H1 (cell line): ENCODE measurements at regions not wholly inside any gene's neighbourhood (a gene's known extent, or its start where the extent isn't known, plus 50 kb on each side); places are given as distances from the start of the nearest gene placed in this dataset.

Experiments
- CTCF ChIA-PET: fragments of 300-600 bp; sonication (Branson Sonifier 250); formaldehyde crosslinking; loops from one replicate; lab custom pipeline; 2021; ENCODE audit not compliant: partially characterized antibody; lab: Charles Lee
- POLR2A ChIA-PET: fragments of 300-600 bp; sonication (Branson Sonifier 250); formaldehyde crosslinking; loops from one replicate; lab custom pipeline; 2021; ENCODE audit warnings: inconsistent platforms; ENCODE audit not compliant: partially characterized antibody; lab: Charles Lee
- DNase-seq, 2 experiments: peaks; one replicate each; pipeline versions ENCODE4 v3.0.0 to v3.0.0-alpha.2; 2010 to 2022; ENCODE audit warnings: low spot score in 2 of 2, low read depth in 1 of 2, mixed read lengths in 1 of 2
- FAIRE-seq: peaks from 2 replicates; lab custom pipeline; 2011; peaks lifted over from hg19 to GRCh38; lab: Jason Lieb, UNC
- H2AFZ ChIP-seq: 2 replicates; pipeline ENCODE4 v1.8.1; 2012; ENCODE audit warnings: low read length, inconsistent platforms
- H2AK5ac ChIP-seq: 2 replicates; pipeline ENCODE4 v1.6.1; 2013; ENCODE audit warnings: low read depth, low read length
- H2BK120ac ChIP-seq: replicated peaks from 2 replicates; pipeline ENCODE3; 2013; ENCODE audit warnings: low read depth, low read length, inconsistent platforms
- H2BK12ac ChIP-seq: 2 replicates; pipeline ENCODE4 v1.6.1; 2013; ENCODE audit warnings: low read depth, low read length
- H2BK15ac ChIP-seq: 2 replicates; pipeline ENCODE4 v1.6.1; 2013; ENCODE audit warnings: low read length
- H2BK20ac ChIP-seq: 2 replicates; pipeline ENCODE4 v1.6.1; 2013; ENCODE audit warnings: low read length
- H2BK5ac ChIP-seq: 2 replicates; pipeline ENCODE4 v1.6.1; 2013; ENCODE audit warnings: low read depth, low read length
- H3K14ac ChIP-seq: 2 replicates; pipeline ENCODE4 v1.6.1; 2013; ENCODE audit warnings: inconsistent platforms; ENCODE audit not compliant: insufficient read length
- H3K18ac ChIP-seq: 2 replicates; pipeline ENCODE4 v1.6.1; 2013; ENCODE audit warnings: low read length; ENCODE audit errors: extremely low read depth
- H3K23ac ChIP-seq: 2 replicates; pipeline ENCODE4 v1.6.1; 2013; ENCODE audit warnings: inconsistent platforms; ENCODE audit not compliant: insufficient read length
- H3K23me2 ChIP-seq: 2 replicates; pipeline ENCODE4 v1.6.1; 2013; ENCODE audit warnings: low read depth, low read length
- H3K27ac ChIP-seq: 2 replicates; pipeline ENCODE4 v1.6.1; 2011; ENCODE audit warnings: low read depth, low read length, inconsistent platforms
- H3K27me3 ChIP-seq, 4 experiments: replicated peaks in 1 of 4; 1 replicate in 1 of 4; 2 replicates in 3 of 4; pipeline versions ENCODE4 v1.6.1 to v1.8.1; 2011 to 2013; ENCODE audit warnings: low read length in 3 of 4, mild to moderate bottlenecking in 3 of 4, inconsistent platforms in 2 of 4, mixed read lengths in 2 of 4, moderate library complexity in 1 of 4; ENCODE audit not compliant: control insufficient read depth in 3 of 4, insufficient read depth in 3 of 4; ENCODE audit errors: extremely low read depth in 1 of 4
- H3K36me3 ChIP-seq, 4 experiments: 2 replicates each; pipeline versions ENCODE4 v1.6.1 to v1.8.1; 2011 to 2013; ENCODE audit warnings: mild to moderate bottlenecking in 4 of 4, low read length in 3 of 4, moderate library complexity in 2 of 4, control low read depth in 1 of 4, inconsistent platforms in 1 of 4; ENCODE audit not compliant: insufficient read depth in 4 of 4, control insufficient read depth in 2 of 4
- H3K4ac ChIP-seq: replicated peaks from 2 replicates; pipeline ENCODE3; 2013; ENCODE audit warnings: low read length, low read depth, mixed read lengths, inconsistent platforms; ENCODE audit not compliant: insufficient read length
- H3K4me1 ChIP-seq, 4 experiments: replicated peaks in 1 of 4; 1 replicate in 1 of 4; 2 replicates in 3 of 4; pipeline versions ENCODE4 v1.6.1 to v1.8.1; 2011 to 2013; ENCODE audit warnings: low read length in 3 of 4, inconsistent platforms in 2 of 4, mixed read lengths in 1 of 4; ENCODE audit not compliant: insufficient read depth in 4 of 4, control insufficient read depth in 3 of 4
- H3K4me2 ChIP-seq, 2 experiments: 2 replicates each; pipeline versions ENCODE4 v1.6.1 to v1.8.1; 2011 to 2013; ENCODE audit warnings: low read depth in 2 of 2, low read length in 2 of 2, control low read depth in 1 of 2, inconsistent platforms in 1 of 2, mild to moderate bottlenecking in 1 of 2; ENCODE audit not compliant: insufficient read depth in 1 of 2
- H3K4me3 ChIP-seq, 4 experiments: fragments of 200-600, 300-600 bp in 1 of 4; sonication (generic), shearing (Covaris generic), sonication (Bioruptor Twin) in 1 of 4; 2 replicates each; pipeline versions ENCODE4 v1.5.1 to v1.8.1; 2011 to 2016; ENCODE audit warnings: low read length in 4 of 4, low read depth in 3 of 4, control low read depth in 2 of 4, inconsistent platforms in 2 of 4, mild to moderate bottlenecking in 2 of 4, mixed read lengths in 1 of 4, moderate library complexity in 1 of 4; ENCODE audit not compliant: insufficient read depth in 2 of 4; ENCODE audit errors: extremely low read depth in 1 of 4
- H3K56ac ChIP-seq: replicated peaks from 2 replicates; pipeline ENCODE3; 2013; ENCODE audit warnings: low read depth, mild to moderate bottlenecking, mixed read lengths, low read length, inconsistent platforms; ENCODE audit not compliant: insufficient read length
- H3K79me1 ChIP-seq: 2 replicates; pipeline ENCODE4 v1.6.1; 2013; ENCODE audit warnings: low read depth, low read length, control low read depth
- H3K79me2 ChIP-seq, 2 experiments: 2 replicates each; pipeline versions ENCODE4 v1.6.1 to v1.8.1; 2012 to 2013; ENCODE audit warnings: low read length in 2 of 2, mild to moderate bottlenecking in 2 of 2, inconsistent platforms in 1 of 2; ENCODE audit not compliant: insufficient read depth in 2 of 2, control insufficient read depth in 1 of 2
- H3K9ac ChIP-seq, 4 experiments: replicated peaks in 1 of 4; 1 replicate in 1 of 4; 2 replicates in 3 of 4; pipeline versions ENCODE4 v1.6.1 to v1.8.1; 2011 to 2013; ENCODE audit warnings: low read depth in 3 of 4, low read length in 3 of 4, control low read depth in 2 of 4, mild to moderate bottlenecking in 2 of 4, moderate library complexity in 2 of 4, inconsistent platforms in 1 of 4; ENCODE audit errors: extremely low read depth in 1 of 4
- H3K9me3 ChIP-seq, 2 experiments: 2 replicates each; pipeline versions ENCODE4 v1.6.1 to v1.8.1; 2012 to 2013; ENCODE audit warnings: mild to moderate bottlenecking in 2 of 2, moderate library complexity in 2 of 2, control low read depth in 1 of 2, inconsistent platforms in 1 of 2, low read depth in 1 of 2, low read length in 1 of 2, mixed read lengths in 1 of 2; ENCODE audit not compliant: insufficient read depth in 2 of 2
- H4K20me1 ChIP-seq, 2 experiments: replicated peaks in 1 of 2; 2 replicates each; pipeline versions ENCODE3 to v1.8.1; 2011 to 2013; ENCODE audit warnings: inconsistent platforms in 2 of 2, low read length in 2 of 2, mild to moderate bottlenecking in 1 of 2; ENCODE audit not compliant: insufficient read depth in 2 of 2, control insufficient read depth in 1 of 2
- H4K5ac ChIP-seq: 2 replicates; pipeline ENCODE4 v1.6.1; 2013; ENCODE audit warnings: low read length, low read depth, mixed read lengths, inconsistent platforms; ENCODE audit not compliant: insufficient read length
- H4K8ac ChIP-seq: 2 replicates; pipeline ENCODE4 v1.8.0; 2013; ENCODE audit warnings: mild to moderate bottlenecking, moderate library complexity, low read length, inconsistent platforms; ENCODE audit not compliant: insufficient read depth; ENCODE audit errors: extremely low read depth
- H4K91ac ChIP-seq: replicated peaks from 2 replicates; pipeline ENCODE3; 2013; ENCODE audit warnings: low read length, mixed read lengths, inconsistent platforms; ENCODE audit not compliant: insufficient read length
- CREB1 ChIP-seq: IDR thresholded peaks from 2 replicates; pipeline ENCODE4 v1.6.1; 2012; ENCODE audit warnings: inconsistent platforms
- EGR1 ChIP-seq: IDR thresholded peaks from 2 replicates; pipeline ENCODE4 v1.6.1; 2011; ENCODE audit warnings: low read depth, low read length, borderline replicate concordance
- SP4 ChIP-seq: IDR thresholded peaks from 2 replicates; pipeline ENCODE4 v1.6.1; 2012; ENCODE audit warnings: low read length, inconsistent platforms
- WGBS, 2 experiments: shearing (Covaris generic) in 1 of 2; methylation state at CpG; one replicate each; pipeline versions ENCODE4 v1.1.6 to v1.1.7; 2013 to 2015; ENCODE audit warnings: low lambda C conversion rate in 2 of 2, mixed read lengths in 2 of 2, inconsistent platforms in 1 of 2, low coverage in 1 of 2, missing lambda C conversion rate in 1 of 2; ENCODE audit not compliant: insufficient replicate concordance in 2 of 2, insufficient coverage in 1 of 2, insufficient read length in 1 of 2; ENCODE audit errors: extremely low coverage in 1 of 2, missing lambda C conversion rate in 1 of 2; 5-methylcytosine and 5-hydroxymethylcytosine counted together
- TF ChIP-seq, protein P1 (sequence below), 3 experiments: IDR thresholded peaks; 1 replicate in 2 of 3; 2 replicates in 1 of 3; pipeline versions ENCODE4 v1.5.1 to v1.6.1; 2011; ENCODE audit warnings: low read length in 3 of 3, mild to moderate bottlenecking in 3 of 3, inconsistent platforms in 2 of 3, low read depth in 1 of 3, moderate library complexity in 1 of 3; ENCODE audit not compliant: insufficient read depth in 1 of 3; ENCODE audit errors: control extremely low read depth in 1 of 3

GRCh38 chr5:68522863-68523262 lies 307.3 kb downstream of the PIK3R1 start:
- Histone ChIP-seq H2BK15ac (no peak overlapping the region), H3K23me2 (no peaks in the 10 kb centered on the region), H4K91ac (no peak overlapping the region), H3K4ac (no peak overlapping the region), H3K18ac (no peak overlapping the region), H3K27ac (no peak overlapping the region), H3K9me3 (peaks cover under 1 to 6% of the 10 kb centered on the region in 2 experiments; a peak in 2 of 4 replicates), H2BK20ac (no peak overlapping the region), H4K8ac (no peak overlapping the region), H3K79me2 (no peaks in the 10 kb centered on the region), H4K5ac (no peak overlapping the region), H3K79me1 (no peaks in the 10 kb centered on the region), H3K27me3 (no peaks in the 10 kb centered on the region), H2BK12ac (no peak overlapping the region), H3K36me3 (no peaks in the 10 kb centered on the region), H2BK120ac (no peak overlapping the region), H3K56ac (no peak overlapping the region), H2BK5ac (no peak overlapping the region), H3K23ac (no peak overlapping the region), H3K4me2 (no peak overlapping the region), H3K4me1 (no peaks in the 10 kb centered on the region), H3K14ac (no peak overlapping the region)
- ChIA-PET POLR2A (no interaction called here), CTCF (interaction anchor here (1.0 kb wide), 1 partner anchor 236 kb away, joined by 3 read pairs; no protein-coding TSS in a partner anchor)
- FAIRE-seq: no peak
- TF ChIP-seq SP4: no peak
- no peak for TF ChIP-seq EGR1
- TF ChIP-seq, protein P1, sequence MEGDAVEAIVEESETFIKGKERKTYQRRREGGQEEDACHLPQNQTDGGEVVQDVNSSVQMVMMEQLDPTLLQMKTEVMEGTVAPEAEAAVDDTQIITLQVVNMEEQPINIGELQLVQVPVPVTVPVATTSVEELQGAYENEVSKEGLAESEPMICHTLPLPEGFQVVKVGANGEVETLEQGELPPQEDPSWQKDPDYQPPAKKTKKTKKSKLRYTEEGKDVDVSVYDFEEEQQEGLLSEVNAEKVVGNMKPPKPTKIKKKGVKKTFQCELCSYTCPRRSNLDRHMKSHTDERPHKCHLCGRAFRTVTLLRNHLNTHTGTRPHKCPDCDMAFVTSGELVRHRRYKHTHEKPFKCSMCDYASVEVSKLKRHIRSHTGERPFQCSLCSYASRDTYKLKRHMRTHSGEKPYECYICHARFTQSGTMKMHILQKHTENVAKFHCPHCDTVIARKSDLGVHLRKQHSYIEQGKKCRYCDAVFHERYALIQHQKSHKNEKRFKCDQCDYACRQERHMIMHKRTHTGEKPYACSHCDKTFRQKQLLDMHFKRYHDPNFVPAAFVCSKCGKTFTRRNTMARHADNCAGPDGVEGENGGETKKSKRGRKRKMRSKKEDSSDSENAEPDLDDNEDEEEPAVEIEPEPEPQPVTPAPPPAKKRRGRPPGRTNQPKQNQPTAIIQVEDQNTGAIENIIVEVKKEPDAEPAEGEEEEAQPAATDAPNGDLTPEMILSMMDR (IDR thresholded peaks at IDR 0.05; ENCODE audit: control extremely low read depth in 1 of 3, insufficient read depth in 1 of 3, low read depth in 1 of 3, low read length in 3 of 3): no peak
- no peak for TF ChIP-seq CREB1
- TF ChIP-seq, all 59 proteins: peak for 0
- Histone ChIP-seq H3K9ac (no peak overlapping the region), H4K20me1 (no peaks in the 10 kb centered on the region), H2AFZ (peak overlapping the region; percentile 23; the same call in 1 of the 2 replicates), H2AK5ac (no peak overlapping the region), H3K4me3 (no peak overlapping the region)
- DNase-seq: no peak
- 87% methylated on average over 4 of the region's 4 CpGs; no CpG with 5 or more reads in 1 of the 2 experiments for WGBS, 2 experiments
